Heart right ventricle (tissue), 16 donors: ENCODE measurements at regions not wholly inside any gene's neighbourhood (a gene's known extent, or its start where the extent isn't known, plus 50 kb on each side); places are given as distances from the start of the nearest gene placed in this dataset.

ENCODE experiments used
- ATAC-seq, 8 donors: fragments of 200-7000 bp; cut with Tn5 transposase; one replicate each; pipeline ENCODE4 v1.9.1; 2020; ENCODE audit warnings: mild to moderate bottlenecking in 8 of 8, moderate library complexity in 8 of 8, moderate number of reproducible peaks in 1 of 8
- DNase-seq, 2 donors: peaks; one replicate each; pipeline ENCODE4 v3.0.0-alpha.2; 2020
- H3K27ac ChIP-seq, 10 donors: fragments of 200-600 bp; sonication (generic) in 2 of 10; one replicate each; pipeline versions ENCODE4 v1.5.0 to v1.8.0; 2020 to 2022; ENCODE audit warnings: mild to moderate bottlenecking in 3 of 10
- H3K27me3 ChIP-seq, 7 donors: fragments of 200-600 bp; one replicate each; pipeline ENCODE4 v1.8.0; 2021 to 2022; ENCODE audit warnings: mild to moderate bottlenecking in 2 of 7
- H3K36me3 ChIP-seq, 9 donors: fragments of 200-600 bp; sonication (generic) in 1 of 9; one replicate each; pipeline versions ENCODE4 v1.5.0 to v1.8.0; 2020 to 2022; ENCODE audit warnings: mild to moderate bottlenecking in 2 of 9
- H3K4me1 ChIP-seq, 9 donors: fragments of 200-600 bp; sonication (generic) in 1 of 9; one replicate each; pipeline versions ENCODE4 v1.5.0 to v1.8.0; 2020 to 2022; ENCODE audit warnings: mild to moderate bottlenecking in 4 of 9
- H3K4me3 ChIP-seq, 10 donors: fragments of 200-600 bp; sonication (generic) in 2 of 10; one replicate each; pipeline versions ENCODE4 v1.5.0 to v1.8.0; 2020 to 2022; ENCODE audit warnings: mild to moderate bottlenecking in 7 of 10, moderate library complexity in 2 of 10
- H3K9me3 ChIP-seq, 11 donors: fragments of 200-600 bp in 10 of 11; sonication (generic) in 2 of 11; one replicate each; pipeline versions ENCODE4 v1.5.0 to v1.8.0; 2013 to 2022; ENCODE audit warnings: mild to moderate bottlenecking in 2 of 11, control low read depth in 1 of 11, moderate library complexity in 1 of 11
- CTCF ChIP-seq, 9 donors: fragments of 200-600 bp; sonication (generic) in 2 of 9; IDR thresholded peaks; one replicate each; pipeline versions ENCODE4 v1.5.0 to v1.8.0; 2021 to 2022; ENCODE audit warnings: antibody characterized with exemption in 9 of 9, mild to moderate bottlenecking in 5 of 9, moderate library complexity in 1 of 9
- WGBS, 2 donors: extraction: QIAGEN DNeasy Blood & Tissue Kit; methylation state at CpG; one replicate each; pipeline ENCODE4 v1.1.7; 2013; ENCODE audit warnings: inconsistent platforms in 1 of 2; 5-methylcytosine and 5-hydroxymethylcytosine counted together
- intact Hi-C, 10 donors: fragments of 100-400 bp; cut with DNase I; formaldehyde crosslinking; loops; one replicate each; pipeline versions ENCODE4 v1.11.1 to v1.14.2; 2022
- donor health status: Arrhythmogenic right ventricular cardiomyopathy.
- donor health status: ischemic (EF 13 %, LVEDD 7.1; RV severe dilation, severe dysfunction).
- donor health status: healthy with polysubstance abuse.
- donor health status: DM: no; HTN: yes; CAD: no.
- donor health status: DM: no; HTN: no; CAD: no.
- donor health status: ischemic (EF 25% LVEDD 6.9; RV normal size, moderate dysfunction).
- donor health status: ischemic (EF 25% LVEDD 5.7; RV mildly dilated, moderate dysfunction).
- donor health status: healthy.
- donor health status: DM: yes; HTN: yes; CAD: no.
- donor health status: Ischemic cardiomyopathy.
- donor health status: ischemic (EF 35%, LVEDD 5.7; RV mildly dilated, moderate dysfunction).
- donor health status: nonischemic (EF 11% LVEDD 7.7; RV severe dilation, severe dysfunction).
- donor health status: DM: yes; HTN: yes; CAD: no.
- donor health status: PGD.
- donor health status: ischemic (EF 29% LVEDD 5.4; RV normal size, mild dysfunction).
- donor health status: nonischemic (EF 23%, LVEDD 6.1; RV moderate dilation, normal function).

- DNase-seq (no peak), ATAC-seq (no peak)
- Histone ChIP-seq H3K4me3 (no peak overlapping the region), H3K9me3 (no peaks in the 10 kb centered on the region), H3K36me3 (no peaks in the 10 kb centered on the region), H3K4me1 (peaks cover 6 to 35% (median 29%) of the 10 kb centered on the region in 9 donors), H3K27ac (no peak overlapping the region), H3K27me3 (no peaks in the 10 kb centered on the region)
- TF ChIP-seq CTCF (IDR thresholded peaks at IDR 0.05), result no peak
- intact Hi-C loops, result no loop called here
- WGBS, 2 donors, result 91 to 97% methylated on average over 1 of the region's 1 CpG
These were observed 290.7 kb downstream of the SPRY2 start for GRCh38 chr13:80050252-80050651.

DNA sequence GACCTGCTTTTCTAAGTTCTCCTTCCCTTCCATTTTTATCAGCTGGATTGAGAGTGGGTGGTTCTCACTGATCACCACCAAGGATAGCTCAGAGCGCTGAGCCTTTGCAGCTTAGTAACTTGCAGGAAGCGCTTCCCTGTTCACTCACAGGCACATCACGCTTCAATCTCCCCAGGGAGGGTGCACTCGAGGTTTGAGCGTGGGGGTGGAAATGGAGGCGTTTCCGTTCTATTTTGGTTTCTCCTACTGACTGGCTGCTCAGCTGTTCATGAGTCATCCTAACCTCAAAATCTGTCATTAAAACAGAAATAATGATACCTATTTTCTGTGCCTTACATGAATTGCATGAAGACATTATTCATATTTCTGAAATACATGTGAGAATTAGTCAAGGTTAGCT lies 292.1 kb downstream of the SPRY2 start:
- Histone ChIP-seq H3K9me3 (no peaks in the 10 kb centered on the region), H3K27me3 (no peaks in the 10 kb centered on the region), H3K27ac (peak overlapping the region in 8 of 10 donors; percentile 8 to 74 (median 55)), H3K4me3 (no peak overlapping the region), H3K36me3 (no peaks in the 10 kb centered on the region), H3K4me1 (peaks cover 6 to 35% (median 29%) of the 10 kb centered on the region in 9 donors)
- WGBS, 2 donors, result 0 to 1% methylated on average over 7 of the region's 7 CpGs
- no peak for TF ChIP-seq CTCF (IDR thresholded peaks at IDR 0.05)
- DNase-seq (peak; percentile 69 to 93), ATAC-seq (peak; percentile 95 to 100 (median 99))
- intact Hi-C loops, result loop anchor here in 4 of 10 donors (1.0 to 10.0 kb wide), 4 partner anchors 82 to 286 kb away; no protein-coding TSS in a partner anchor

GRCh38 chr13:80048030-80048429 lies 292.9 kb downstream of the SPRY2 start:
- Histone ChIP-seq H3K36me3 (no peaks in the 10 kb centered on the region), H3K27ac (peak overlapping the region in 4 of 10 donors; percentile 54 to 74 (median 69)), H3K9me3 (no peaks in the 10 kb centered on the region), H3K27me3 (no peaks in the 10 kb centered on the region), H3K4me3 (no peak overlapping the region), H3K4me1 (peaks cover 6 to 35% (median 29%) of the 10 kb centered on the region in 9 donors)
- whole genome bisulfite sequencing, 2 donors, result 67 to 70% methylated on average over 1 of the region's 1 CpG
- DNase-seq, result no peak
- TF ChIP-seq CTCF (IDR thresholded peaks at IDR 0.05), result no peak
- intact Hi-C loops, result loop anchor here in 3 of 10 donors (5.0 to 10.0 kb wide), 3 partner anchors 84 to 287 kb away; no protein-coding TSS in a partner anchor
- ATAC-seq, result peak in 2 of 8 donors; percentile 20 to 33

DNA sequence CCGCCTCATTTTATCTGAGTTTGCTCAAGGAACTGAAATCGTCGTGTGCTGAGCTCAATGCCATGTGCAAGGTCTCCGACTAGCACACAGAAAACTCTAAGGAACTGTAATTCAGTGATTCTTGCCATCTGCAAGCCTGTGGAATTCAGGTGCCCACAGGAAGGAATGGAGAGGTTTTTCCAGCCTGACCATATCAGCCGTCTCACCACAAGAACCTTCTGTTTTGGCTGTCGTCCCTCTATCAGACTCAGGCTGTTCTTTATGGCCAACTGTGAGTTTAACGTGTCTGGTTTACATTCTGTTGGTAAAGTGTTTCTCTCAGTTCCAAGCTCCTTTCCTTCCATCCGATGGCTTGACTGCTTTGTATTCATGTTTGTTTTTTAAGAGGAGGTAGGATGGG lies 293.5 kb downstream of the SPRY2 start:
- no peaks in the 10 kb centered on the region for H3K9me3 ChIP-seq
- no peak for ATAC-seq
- TF ChIP-seq CTCF (IDR thresholded peaks at IDR 0.05), result no peak
- peaks cover 6 to 35% (median 29%) of the 10 kb centered on the region in 9 donors for H3K4me1 ChIP-seq
- H3K27me3 ChIP-seq, result no peaks in the 10 kb centered on the region
- no peaks in the 10 kb centered on the region for H3K36me3 ChIP-seq
- no peak for DNase-seq
- intact Hi-C loops, result loop anchor here in 3 of 10 donors (5.0 to 10.0 kb wide), 3 partner anchors 85 to 287 kb away; no protein-coding TSS in a partner anchor
- no peak overlapping the region for H3K4me3 ChIP-seq
- WGBS, 2 donors, result 63 to 65% methylated on average over 8 of the region's 8 CpGs
- H3K27ac ChIP-seq, result peak overlapping the region in 3 of 10 donors; percentile 11 to 70 (median 68)
